AG04449 (cell line): ENCODE measurements at regions not wholly inside any gene's neighbourhood (a gene's known extent, or its start where the extent isn't known, plus 50 kb on each side); places are given as distances from the start of the nearest gene placed in this dataset.

Experiments
- CTCF ChIA-PET: fragments of 350-600 bp; formaldehyde crosslinking; extraction: SDS; loops from one replicate; lab custom pipeline; 2021; ENCODE audit warnings: antibody characterized with exemption; lab: Yijun Ruan, JAX
- POLR2A ChIA-PET: fragments of 400-600, 350-600 bp; formaldehyde crosslinking; extraction: SDS; loops from one replicate; lab custom pipeline; 2020; ENCODE audit warnings: antibody characterized with exemption, inconsistent platforms; lab: Yijun Ruan, JAX
- DNase-seq: peaks from one replicate; pipeline ENCODE4 v3.0.0-alpha.2; 2010; ENCODE audit warnings: low read depth, low spot score
- H3K4me3 ChIP-seq: 2 replicates; pipeline ENCODE4 v1.5.1; 2011; ENCODE audit warnings: low read depth, mild to moderate bottlenecking, control low read depth, low read length
- CTCF ChIP-seq: IDR thresholded peaks from one replicate; pipeline ENCODE4 v1.5.1; 2011; ENCODE audit warnings: mild to moderate bottlenecking, moderate library complexity, low read length, control low read depth, inconsistent platforms; ENCODE audit not compliant: insufficient read depth; ENCODE audit errors: missing control alignments

DNA sequence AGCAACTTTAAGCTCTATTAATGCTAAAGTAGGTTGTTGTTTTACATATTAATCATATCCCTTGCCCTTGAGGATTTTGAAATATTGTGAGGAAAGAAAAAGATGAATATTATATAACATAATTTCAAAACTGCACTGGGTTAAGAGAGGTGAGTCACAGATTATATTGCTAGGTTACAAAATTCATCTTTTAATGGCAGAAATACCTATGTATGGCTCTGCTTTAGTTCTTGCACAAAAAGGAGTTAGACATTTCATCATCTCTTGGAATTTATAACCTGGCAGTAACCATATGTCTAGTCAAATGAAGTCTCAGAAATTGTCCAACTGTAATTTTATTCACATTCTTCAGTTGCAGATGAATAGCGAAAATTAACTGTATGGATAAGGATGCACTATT is 2041.1 kb downstream of the OLFM4 start:
- no peak for TF ChIP-seq CTCF
- no peak for DNase-seq
- POLR2A ChIA-PET, result no interaction called here
- CTCF ChIA-PET, result no interaction called here
- no peak overlapping the region for H3K4me3 ChIP-seq

DNA sequence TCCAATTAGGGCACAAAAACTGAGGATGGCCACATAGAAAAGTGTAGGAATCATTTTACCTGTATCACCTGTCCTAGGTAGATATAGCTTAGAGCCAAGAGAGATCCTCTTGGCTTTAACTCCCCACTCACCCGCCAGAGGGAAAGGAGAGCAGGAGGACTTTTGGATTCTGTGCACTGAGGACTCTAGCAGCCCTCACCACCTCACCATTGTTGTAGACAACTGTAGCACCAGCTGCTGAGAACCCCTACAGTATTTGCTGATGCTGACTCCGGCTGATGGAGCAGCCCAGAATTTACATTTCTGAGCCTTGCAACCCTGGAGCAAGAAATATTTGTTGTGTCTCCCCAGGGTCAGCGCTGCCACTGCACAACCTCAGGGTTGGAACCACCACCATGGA is 2044.4 kb downstream of the OLFM4 start:
- no peak for TF ChIP-seq CTCF
- H3K4me3 ChIP-seq, result no peak overlapping the region
- ChIA-PET CTCF (no interaction called here), POLR2A (no interaction called here)
- DNase-seq, result no peak

- TF ChIP-seq CTCF, result no peak
- no peak for DNase-seq
- ChIA-PET CTCF (no interaction called here), POLR2A (no interaction called here)
- no peak overlapping the region for H3K4me3 ChIP-seq
These were observed 2056.0 kb downstream of the OLFM4 start for GRCh38 chr13:55084630-55085029.

DNA sequence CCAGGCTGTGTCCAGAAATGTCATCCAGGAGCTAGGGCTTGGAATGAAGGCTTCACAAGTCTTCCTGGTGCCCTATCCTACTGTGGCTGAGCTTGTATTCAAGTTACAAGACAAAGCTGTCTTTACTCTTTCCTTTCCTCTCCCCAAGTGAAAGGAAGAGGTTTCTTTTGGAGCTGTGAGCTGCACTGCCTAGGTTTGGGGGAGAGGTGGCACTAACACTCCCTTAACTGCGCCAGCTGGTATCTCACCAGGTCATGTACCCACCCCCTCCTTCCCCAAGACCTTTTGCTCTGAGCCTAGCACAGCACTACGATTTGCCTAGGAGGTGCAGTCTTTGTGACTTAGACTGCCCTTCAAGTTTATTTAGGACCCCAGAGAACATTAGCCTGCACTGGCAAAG is 2053.6 kb upstream of the PRR20A start:
- H3K4me3 ChIP-seq, result no peak overlapping the region
- POLR2A ChIA-PET, result no interaction called here
- no peak for TF ChIP-seq CTCF
- no peak for DNase-seq
- CTCF ChIA-PET, result no interaction called here

GRCh38 chr13:55090612-55091011 is 2050.1 kb upstream of the PRR20A start:
- POLR2A ChIA-PET, result no interaction called here
- CTCF ChIA-PET, result no interaction called here

DNA sequence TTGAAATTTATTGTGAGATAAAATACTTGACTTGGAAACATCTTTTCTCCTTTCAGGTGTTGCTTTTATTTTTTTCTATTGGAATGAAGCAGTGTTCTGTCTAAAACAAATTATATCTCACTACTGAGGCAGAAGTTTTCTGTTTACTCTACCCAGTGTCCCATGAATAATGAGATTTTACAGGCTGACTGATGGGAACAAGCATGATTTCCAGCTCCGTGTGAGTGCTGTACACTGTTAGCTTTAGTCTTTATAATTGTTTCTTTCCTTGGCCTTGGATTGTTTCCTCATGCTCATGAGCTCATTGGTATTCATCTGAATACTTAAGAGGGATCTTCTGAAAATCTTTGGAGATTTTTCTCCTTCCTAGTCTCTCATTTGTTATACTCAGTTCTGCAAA is 2049.5 kb upstream of the PRR20A start:
- TF ChIP-seq CTCF, result no peak
- no peak overlapping the region for H3K4me3 ChIP-seq
- DNase-seq, result no peak
- ChIA-PET CTCF (no interaction called here), POLR2A (no interaction called here)

More at GRCh38 chr13:55090612-55091011, 2050.1 kb upstream of the PRR20A start:
- H3K4me3 ChIP-seq, result no peak overlapping the region
- no peak for DNase-seq
- no peak for TF ChIP-seq CTCF
